Smooth muscle cell (in vitro differentiated cells): ENCODE measurements at regions not wholly inside any gene's neighbourhood (a gene's known extent, or its start where the extent isn't known, plus 50 kb on each side); places are given as distances from the start of the nearest gene placed in this dataset.
A peak's percentile ranks its signal among the peaks of the same experiment; 100 is the strongest.

Experiments used
- DNase-seq: peaks from one replicate; lab custom pipeline; 2025; ENCODE audit not compliant: unreplicated experiment; lab: John Stamatoyannopoulos, UW
- H2AFZ ChIP-seq: fragments of 200-600 bp; sonication (generic); 2 replicates; pipeline ENCODE4 v1.6.0; 2016; ENCODE audit warnings: antibody characterized with exemption, low read depth, mild to moderate bottlenecking
- H3F3A ChIP-seq: fragments of 200-600 bp; sonication (generic); 2 replicates; pipeline ENCODE4 v1.6.0; 2017; ENCODE audit warnings: antibody characterized with exemption, low read depth
- H3K27ac ChIP-seq: fragments of 200-600 bp; sonication (generic); 2 replicates; pipeline ENCODE4 v1.5.1; 2016; ENCODE audit warnings: low read depth, mild to moderate bottlenecking
- H3K27me3 ChIP-seq: fragments of 200-600 bp; sonication (generic); 2 replicates; pipeline ENCODE4 v1.6.1; 2016; ENCODE audit warnings: low read depth, mild to moderate bottlenecking
- H3K36me3 ChIP-seq: fragments of 200-600 bp; sonication (generic); 2 replicates; pipeline ENCODE4 v1.5.1; 2016; ENCODE audit warnings: low read depth
- H3K4me1 ChIP-seq: fragments of 200-600 bp; sonication (generic); 2 replicates; pipeline ENCODE4 v1.5.1; 2016; ENCODE audit warnings: low read depth
- H3K4me2 ChIP-seq: fragments of 200-600 bp; sonication (generic); 2 replicates; pipeline ENCODE4 v1.6.0; 2016; ENCODE audit warnings: mild to moderate bottlenecking
- H3K4me3 ChIP-seq: fragments of 200-600 bp; sonication (generic); 2 replicates; pipeline ENCODE4 v1.5.1; 2016; ENCODE audit warnings: mild to moderate bottlenecking
- H3K79me2 ChIP-seq: fragments of 200-600 bp; sonication (generic); 2 replicates; pipeline ENCODE4 v1.6.0; 2016; ENCODE audit warnings: low read depth, mild to moderate bottlenecking
- H3K9ac ChIP-seq: fragments of 200-600 bp; sonication (generic); 2 replicates; pipeline ENCODE4 v1.6.0; 2016; ENCODE audit warnings: low read depth
- H3K9me3 ChIP-seq: fragments of 200-600 bp; sonication (generic); replicated peaks from 2 replicates; pipeline ENCODE4 v1.5.1; 2016; ENCODE audit warnings: low read depth
- H4K20me1 ChIP-seq: fragments of 200-600 bp; sonication (generic); 2 replicates; pipeline ENCODE4 v1.6.0; 2016; ENCODE audit warnings: low read depth
- WGBS: methylation state at CpG from one replicate; pipeline ENCODE4 v1.1.7; 2016; ENCODE audit warnings: low lambda C conversion rate; 5-methylcytosine and 5-hydroxymethylcytosine counted together
- TF ChIP-seq, protein P1 (sequence below): fragments of 200-600 bp; sonication (generic); IDR thresholded peaks from 2 replicates; pipeline ENCODE4 v1.5.1; 2017; ENCODE audit warnings: borderline replicate concordance, mild to moderate bottlenecking, antibody characterized with exemption; ENCODE audit not compliant: insufficient read depth, poor library complexity, severe bottlenecking

DNA sequence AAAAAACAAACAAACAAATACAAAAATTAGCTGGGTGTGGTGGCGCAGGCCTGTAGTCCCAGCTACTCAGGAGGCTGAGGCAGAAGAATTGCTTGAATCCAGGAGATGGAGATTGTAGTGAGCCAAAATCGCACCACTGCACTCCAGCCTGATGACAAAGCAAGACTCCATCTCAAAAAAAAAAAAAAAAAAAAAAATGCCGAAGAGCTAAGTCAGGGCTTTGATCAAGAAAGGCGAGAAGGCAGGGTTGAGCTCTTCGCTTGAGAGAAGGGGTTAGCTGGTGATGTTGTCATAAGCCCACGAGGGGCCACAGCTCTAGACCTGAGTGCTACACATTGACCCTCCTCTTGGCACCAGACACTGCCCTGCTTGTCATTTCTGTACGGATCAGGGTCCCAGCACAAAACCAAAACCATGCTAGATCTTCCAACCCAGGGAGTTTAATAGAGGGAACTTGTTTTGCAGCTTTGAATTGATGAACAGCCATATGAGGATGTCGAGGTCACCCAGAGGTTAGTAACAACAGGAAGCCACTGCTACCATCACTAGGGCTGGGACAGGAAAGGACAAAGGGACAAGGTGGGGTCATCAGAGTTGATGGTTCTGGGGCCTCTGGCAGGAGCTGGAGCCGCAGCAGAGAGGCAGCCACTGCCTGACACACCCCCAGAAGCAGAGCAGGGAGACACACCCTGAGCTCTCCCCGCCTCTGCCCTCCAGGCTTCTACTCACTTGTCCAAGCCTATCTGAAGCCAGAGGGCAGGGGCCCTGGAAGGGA, 122.7 kb downstream of the SNX5 start:
- TF ChIP-seq, protein P1, sequence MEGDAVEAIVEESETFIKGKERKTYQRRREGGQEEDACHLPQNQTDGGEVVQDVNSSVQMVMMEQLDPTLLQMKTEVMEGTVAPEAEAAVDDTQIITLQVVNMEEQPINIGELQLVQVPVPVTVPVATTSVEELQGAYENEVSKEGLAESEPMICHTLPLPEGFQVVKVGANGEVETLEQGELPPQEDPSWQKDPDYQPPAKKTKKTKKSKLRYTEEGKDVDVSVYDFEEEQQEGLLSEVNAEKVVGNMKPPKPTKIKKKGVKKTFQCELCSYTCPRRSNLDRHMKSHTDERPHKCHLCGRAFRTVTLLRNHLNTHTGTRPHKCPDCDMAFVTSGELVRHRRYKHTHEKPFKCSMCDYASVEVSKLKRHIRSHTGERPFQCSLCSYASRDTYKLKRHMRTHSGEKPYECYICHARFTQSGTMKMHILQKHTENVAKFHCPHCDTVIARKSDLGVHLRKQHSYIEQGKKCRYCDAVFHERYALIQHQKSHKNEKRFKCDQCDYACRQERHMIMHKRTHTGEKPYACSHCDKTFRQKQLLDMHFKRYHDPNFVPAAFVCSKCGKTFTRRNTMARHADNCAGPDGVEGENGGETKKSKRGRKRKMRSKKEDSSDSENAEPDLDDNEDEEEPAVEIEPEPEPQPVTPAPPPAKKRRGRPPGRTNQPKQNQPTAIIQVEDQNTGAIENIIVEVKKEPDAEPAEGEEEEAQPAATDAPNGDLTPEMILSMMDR = no peak
- H2AFZ ChIP-seq = no peak overlapping the region
- H3F3A ChIP-seq = no peaks in the 10 kb centered on the region
- H3K27ac ChIP-seq = no peak overlapping the region
- no peak for DNase-seq
- no peak overlapping the region for H3K4me3 ChIP-seq
- H3K79me2 ChIP-seq = no peaks in the 10 kb centered on the region
- no peaks in the 10 kb centered on the region for H3K27me3 ChIP-seq
- H3K36me3 ChIP-seq = no peaks in the 10 kb centered on the region
- no peak overlapping the region for H3K4me2 ChIP-seq
- WGBS = 78% methylated on average over 10 of the region's 10 CpGs
- no peaks in the 10 kb centered on the region for H3K4me1 ChIP-seq
- no peak overlapping the region for H3K9ac ChIP-seq
- H3K9me3 ChIP-seq = no peaks in the 10 kb centered on the region
- no peaks in the 10 kb centered on the region for H4K20me1 ChIP-seq

- WGBS = 88% methylated on average over 7 of the region's 7 CpGs
- Histone ChIP-seq H4K20me1 (no peaks in the 10 kb centered on the region), H3K4me1 (no peaks in the 10 kb centered on the region)
These were observed 123.9 kb downstream of the SNX5 start for GRCh38 chr20:17844549-17845298.

GRCh38 chr20:17844133-17844429, 124.5 kb downstream of the SNX5 start:
- Histone ChIP-seq H4K20me1 (no peaks in the 10 kb centered on the region), H3K36me3 (no peaks in the 10 kb centered on the region), H3K79me2 (no peaks in the 10 kb centered on the region), H2AFZ (no peak overlapping the region), H3K27ac (peak overlapping the region; percentile 46), H3K27me3 (no peaks in the 10 kb centered on the region), H3F3A (no peaks in the 10 kb centered on the region), H3K4me1 (no peaks in the 10 kb centered on the region), H3K9me3 (no peaks in the 10 kb centered on the region), H3K9ac (no peak overlapping the region), H3K4me3 (no peak overlapping the region), H3K4me2 (no peak overlapping the region)
- TF ChIP-seq, protein P1 = no peak
- DNase-seq = no peak
- 86% methylated on average over 1 of the region's 1 CpG for WGBS

More at GRCh38 chr20:17844549-17845298, 123.9 kb downstream of the SNX5 start:
- Histone ChIP-seq H3F3A (no peaks in the 10 kb centered on the region), H3K4me2 (no peak overlapping the region), H3K9ac (no peak overlapping the region), H3K9me3 (no peaks in the 10 kb centered on the region), H3K36me3 (no peaks in the 10 kb centered on the region), H3K4me3 (no peak overlapping the region), H3K27ac (no peak overlapping the region), H3K79me2 (no peaks in the 10 kb centered on the region), H3K27me3 (no peaks in the 10 kb centered on the region), H2AFZ (no peak overlapping the region)
- DNase-seq = no peak
- TF ChIP-seq, protein P1 = no peak
